GM18858 (cell line): ENCODE measurements at regions not wholly inside any gene's neighbourhood (a gene's known extent, or its start where the extent isn't known, plus 50 kb on each side); places are given as distances from the start of the nearest gene placed in this dataset.
"Not testable (repeated sequence)": the region's sequence is repeated elsewhere in the genome, so short reads cannot be mapped to it uniquely, and the experiment has no call there.

Experiments
- ATAC-seq: cut with Tn5 transposase; IDR thresholded peaks from one replicate; pipeline ENCODE4 v1.9.1; 2021; ENCODE audit not compliant: unreplicated experiment

GRCh38 chr1:218494449-218494852, 149.3 kb downstream of the TGFB2 start:
- no peak for ATAC-seq

- no peak for ATAC-seq
Measured at GRCh38 chr1:218495931-218496330, 150.8 kb downstream of the TGFB2 start.

GRCh38 chr1:218496561-218496960, 151.4 kb downstream of the TGFB2 start:
- no peak for ATAC-seq

GRCh38 chr1:218498056-218498938, 153.2 kb downstream of the TGFB2 start:
- ATAC-seq = no peak

- no peak for ATAC-seq
Measured at GRCh38 chr1:218499011-218499691, 154.0 kb downstream of the TGFB2 start.

GRCh38 chr1:218499911-218500310, 154.8 kb downstream of the TGFB2 start:
- no peak for ATAC-seq

GRCh38 chr1:218501161-218501560, 156.0 kb downstream of the TGFB2 start:
- ATAC-seq = no peak

GRCh38 chr1:218502383-218502782, 157.2 kb downstream of the TGFB2 start:
- ATAC-seq = no peak

- ATAC-seq = no peak
Measured at GRCh38 chr1:218503102-218503501, 158.0 kb downstream of the TGFB2 start.

- no peak for ATAC-seq
Measured at GRCh38 chr1:218507355-218508002, 162.3 kb downstream of the TGFB2 start.

GRCh38 chr1:218510153-218510772, 165.1 kb downstream of the TGFB2 start:
- no peak for ATAC-seq

GRCh38 chr1:218513328-218513727, 168.2 kb downstream of the TGFB2 start:
- no peak for ATAC-seq

GRCh38 chr1:218514689-218515088, 169.6 kb downstream of the TGFB2 start:
- ATAC-seq = no peak

GRCh38 chr1:218516526-218516925, 171.4 kb downstream of the TGFB2 start:
- ATAC-seq = no peak

GRCh38 chr1:218517459-218517858, 172.3 kb downstream of the TGFB2 start:
- no peak for ATAC-seq

GRCh38 chr1:218518216-218518740, 173.1 kb downstream of the TGFB2 start:
- ATAC-seq = no peak

GRCh38 chr1:218520646-218521045, 175.5 kb downstream of the TGFB2 start:
- ATAC-seq = not testable (repeated sequence)

- no peak for ATAC-seq
Measured at GRCh38 chr1:218521414-218522169, 176.5 kb downstream of the TGFB2 start.

- ATAC-seq = no peak
Measured at GRCh38 chr1:218524526-218524925, 179.4 kb downstream of the TGFB2 start.

GRCh38 chr1:218525031-218525430, 179.9 kb downstream of the TGFB2 start:
- ATAC-seq = no peak
